OCI-LY3 (cell line): ENCODE measurements at regions not wholly inside any gene's neighbourhood (a gene's known extent, or its start where the extent isn't known, plus 50 kb on each side); places are given as distances from the start of the nearest gene placed in this dataset.

Source experiments
- H2AFZ ChIP-seq: fragments of 200-600, 300-600 bp; shearing (Covaris generic); 2 replicates; pipeline ENCODE4 v1.6.0; 2014; ENCODE audit warnings: antibody characterized with exemption, low read depth, low read length
- H3K27ac ChIP-seq: fragments of 200-600, 300-600 bp; sonication (generic); 2 replicates; pipeline ENCODE4 v1.5.1; 2014; ENCODE audit warnings: mild to moderate bottlenecking, low read length, moderate library complexity, mixed read lengths
- H3K27me3 ChIP-seq: fragments of 200-600, 300-600 bp; sonication (generic); 2 replicates; pipeline ENCODE4 v1.6.1; 2014; ENCODE audit warnings: low read depth, low read length, mixed read lengths
- H3K36me3 ChIP-seq: fragments of 200-600, 300-600 bp; sonication (generic); replicated peaks from 2 replicates; pipeline ENCODE3; 2014; ENCODE audit warnings: low read depth, low read length, mixed read lengths
- H3K4me1 ChIP-seq: fragments of 300-600, 200-600 bp; sonication (generic); 2 replicates; pipeline ENCODE4 v1.6.1; 2014; ENCODE audit warnings: low read length, mixed read lengths
- H3K4me2 ChIP-seq: fragments of 200-600, 300-600 bp; sonication (generic); 2 replicates; pipeline ENCODE4 v1.6.1; 2014; ENCODE audit warnings: low read length, mixed read lengths
- H3K4me3 ChIP-seq: fragments of 300-600, 200-600 bp; sonication (generic); 2 replicates; pipeline ENCODE4 v1.5.1; 2014; ENCODE audit warnings: antibody characterized with exemption, mild to moderate bottlenecking, low read length, moderate library complexity
- H3K79me2 ChIP-seq: fragments of 300-600, 200-600 bp; shearing (Covaris generic); 2 replicates; pipeline ENCODE4 v1.6.1; 2014; ENCODE audit warnings: mild to moderate bottlenecking, low read length, mixed read lengths
- H3K9ac ChIP-seq: fragments of 300-600, 200-600 bp; shearing (Covaris generic); 2 replicates; pipeline ENCODE4 v1.6.0; 2014; ENCODE audit warnings: mild to moderate bottlenecking, low read length, moderate library complexity
- H3K9me3 ChIP-seq: fragments of 200-600, 300-600 bp; shearing (Covaris generic); 2 replicates; pipeline ENCODE4 v1.6.1; 2014; ENCODE audit warnings: low read length, mixed read lengths; ENCODE audit not compliant: insufficient read depth
- H4K20me1 ChIP-seq: fragments of 200-600, 300-600 bp; sonication (generic); 2 replicates; pipeline ENCODE4 v1.6.1; 2016; ENCODE audit warnings: low read length, mixed read lengths; ENCODE audit not compliant: insufficient read depth
- CTCF ChIP-seq: fragments of 200-600, 300-600 bp; sonication (generic); IDR thresholded peaks from 2 replicates; pipeline ENCODE4 v1.5.1; 2014; ENCODE audit warnings: antibody characterized with exemption, low read length, low read depth
- EZH2phosphoT487 ChIP-seq: fragments of 200-600 bp; shearing (Covaris generic); IDR thresholded peaks from 2 replicates; pipeline ENCODE4 v1.6.1; 2018; ENCODE audit warnings: antibody characterized with exemption, mixed run types, low read depth

GRCh38 chr6:22356362-22356940 is 59.6 kb upstream of the PRL start:
- no peak overlapping the region for H3K9ac ChIP-seq
- TF ChIP-seq CTCF = no peak
- H3K27me3 ChIP-seq = no peaks in the 10 kb centered on the region
- H4K20me1 ChIP-seq = no peaks in the 10 kb centered on the region
- peaks cover 37% of the 10 kb centered on the region for H3K4me1 ChIP-seq
- no peak overlapping the region for H3K27ac ChIP-seq
- no peaks in the 10 kb centered on the region for H3K9me3 ChIP-seq
- H3K4me2 ChIP-seq = no peak overlapping the region
- no peak overlapping the region for H3K4me3 ChIP-seq
- H3K36me3 ChIP-seq = no peaks in the 10 kb centered on the region
- H3K79me2 ChIP-seq = no peaks in the 10 kb centered on the region
- no peak overlapping the region for H2AFZ ChIP-seq

- no peak for TF ChIP-seq EZH2phosphoT487
- no peak for TF ChIP-seq CTCF
- Histone ChIP-seq H3K4me1 (peaks cover 50% of the 10 kb centered on the region), H3K9ac (no peak overlapping the region), H3K9me3 (no peaks in the 10 kb centered on the region), H4K20me1 (no peaks in the 10 kb centered on the region), H3K27ac (peak overlapping the region; percentile 45), H3K36me3 (no peaks in the 10 kb centered on the region), H2AFZ (no peak overlapping the region), H3K79me2 (no peaks in the 10 kb centered on the region), H3K4me3 (no peak overlapping the region), H3K4me2 (peak overlapping the region; percentile 40), H3K27me3 (no peaks in the 10 kb centered on the region)
Measured at GRCh38 chr6:22357724-22358189, 60.9 kb upstream of the PRL start.

GRCh38 chr6:22361576-22361975 is 64.7 kb upstream of the PRL start:
- no peak overlapping the region for H2AFZ ChIP-seq
- H3K36me3 ChIP-seq = no peaks in the 10 kb centered on the region
- H4K20me1 ChIP-seq = no peaks in the 10 kb centered on the region
- H3K79me2 ChIP-seq = no peaks in the 10 kb centered on the region
- no peak overlapping the region for H3K27ac ChIP-seq
- H3K27me3 ChIP-seq = no peaks in the 10 kb centered on the region
- TF ChIP-seq CTCF = no peak
- no peak for TF ChIP-seq EZH2phosphoT487
- H3K9ac ChIP-seq = no peak overlapping the region
- H3K9me3 ChIP-seq = no peaks in the 10 kb centered on the region
- H3K4me1 ChIP-seq = peaks cover 65% of the 10 kb centered on the region
- no peak overlapping the region for H3K4me2 ChIP-seq
- H3K4me3 ChIP-seq = no peak overlapping the region

- Histone ChIP-seq H3K9me3 (no peaks in the 10 kb centered on the region), H3K27ac (no peak overlapping the region), H3K79me2 (no peaks in the 10 kb centered on the region), H3K27me3 (no peaks in the 10 kb centered on the region), H3K4me2 (peak overlapping the region; percentile 70), H3K4me1 (peaks cover 60% of the 10 kb centered on the region), H3K9ac (no peak overlapping the region), H3K4me3 (no peak overlapping the region), H4K20me1 (no peaks in the 10 kb centered on the region), H2AFZ (peak overlapping the region; percentile 17; the same call in 1 of the 2 replicates), H3K36me3 (no peaks in the 10 kb centered on the region)
- no peak for TF ChIP-seq CTCF
- TF ChIP-seq EZH2phosphoT487 = no peak
Measured at GRCh38 chr6:22362361-22362760, 65.5 kb upstream of the PRL start.
